ENCODE measurements at regions not wholly inside any gene's neighbourhood (a gene's known extent, or its start where the extent isn't known, plus 50 kb on each side); places are given as distances from the start of the nearest gene placed in this dataset.
"Not testable (repeated sequence)": the region's sequence is repeated elsewhere in the genome, so short reads cannot be mapped to it uniquely, and the experiment has no call there.

GRCh38 chr12:93202688-93203087, 175.0 kb upstream of the NUDT4 start:
- DNase-seq (ENCODE audit: low read depth in 2 of 2), result no peak

DNA sequence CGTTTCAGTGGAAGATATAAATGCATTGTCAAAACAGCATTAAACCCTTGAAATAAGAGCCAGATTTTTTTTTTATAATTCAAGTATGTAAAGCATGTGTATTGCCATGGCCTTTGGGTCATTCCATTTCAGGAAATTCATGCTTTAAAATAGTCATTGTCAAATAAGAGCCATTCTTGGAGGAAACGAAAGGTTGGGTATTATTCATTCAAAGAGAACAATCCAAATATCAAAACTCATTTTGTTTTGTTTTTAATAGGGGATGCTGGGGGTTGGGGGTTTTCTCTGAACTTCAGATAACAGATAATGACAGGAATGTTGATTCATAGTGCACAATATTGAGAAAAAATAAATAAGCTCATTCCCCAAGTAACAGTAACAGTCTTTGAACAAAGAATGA, 174.4 kb upstream of the NUDT4 start:
- DNase-seq (ENCODE audit: low read depth in 2 of 2), result peak in 1 of 2 donors; percentile 78

DNA sequence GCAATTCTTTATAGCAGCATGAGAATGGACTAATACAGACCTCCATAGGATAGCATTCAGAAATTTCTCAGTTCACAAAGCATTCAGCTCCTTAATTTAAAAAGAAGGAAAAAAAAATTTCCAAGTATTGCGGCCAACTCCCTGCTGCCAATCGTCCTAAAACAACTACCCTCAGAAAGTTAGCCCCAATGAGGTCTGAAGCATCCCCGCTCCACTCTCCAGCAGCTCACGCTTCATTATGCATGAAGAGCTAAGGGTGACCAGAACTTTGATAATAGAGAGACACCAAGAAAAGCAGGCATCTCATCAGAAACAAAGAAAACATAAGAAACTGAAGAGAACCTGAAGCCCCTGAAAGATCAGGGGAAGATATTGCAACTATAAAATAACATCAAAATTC, 172.8 kb upstream of the NUDT4 start:
- DNase-seq (ENCODE audit: low read depth in 2 of 2), result no peak

- DNase-seq (ENCODE audit: low read depth in 2 of 2), result no peak
Measured at GRCh38 chr12:93205361-93205760, 172.4 kb upstream of the NUDT4 start.

DNA sequence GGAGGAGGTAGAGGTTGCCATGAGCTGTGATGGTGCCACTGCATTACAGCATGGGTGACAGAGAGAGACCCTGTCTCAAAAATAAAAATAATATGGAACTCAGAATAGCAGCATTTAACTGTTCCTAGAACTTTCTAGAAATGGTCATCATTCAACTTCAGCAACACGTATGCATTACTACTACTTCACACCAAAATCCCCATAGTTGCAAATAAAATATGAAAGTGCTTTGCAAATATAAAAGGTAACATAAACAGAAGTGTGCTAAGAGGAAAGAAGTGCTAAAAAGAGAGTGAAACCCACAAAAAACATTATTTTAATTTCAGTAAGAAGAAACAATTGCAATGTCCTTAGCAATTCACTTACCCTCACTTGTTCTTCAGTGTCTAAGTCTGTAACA, 169.7 kb upstream of the NUDT4 start:
- no peak for DNase-seq (ENCODE audit: low read depth in 2 of 2)

- DNase-seq (ENCODE audit: low read depth in 2 of 2), result no peak
Measured at GRCh38 chr12:93214523-93215289, 163.0 kb upstream of the NUDT4 start.

GRCh38 chr12:93215290-93215678, 162.4 kb upstream of the NUDT4 start:
- DNase-seq (ENCODE audit: low read depth in 2 of 2), result no peak

DNA sequence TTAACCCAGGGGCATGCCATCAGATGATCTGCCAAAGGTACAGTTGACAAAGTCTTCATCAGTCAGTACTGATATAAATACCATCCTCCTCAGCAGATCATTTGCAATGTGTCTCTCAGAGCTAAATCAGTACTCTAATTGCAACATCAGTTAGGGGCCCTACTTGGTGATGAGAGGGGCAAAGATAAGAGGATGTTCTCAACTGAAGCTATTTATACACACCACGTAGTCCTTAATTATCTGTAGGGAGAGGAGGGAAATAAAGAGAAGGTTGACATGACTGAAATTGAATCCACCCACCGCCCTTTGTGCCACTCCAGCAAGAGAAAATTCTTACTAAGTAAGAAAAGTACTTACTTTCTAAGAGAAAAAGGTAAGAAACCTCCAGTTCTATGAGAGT, 157.8 kb upstream of the NUDT4 start:
- DNase-seq (ENCODE audit: low read depth in 2 of 2), result no peak

DNA sequence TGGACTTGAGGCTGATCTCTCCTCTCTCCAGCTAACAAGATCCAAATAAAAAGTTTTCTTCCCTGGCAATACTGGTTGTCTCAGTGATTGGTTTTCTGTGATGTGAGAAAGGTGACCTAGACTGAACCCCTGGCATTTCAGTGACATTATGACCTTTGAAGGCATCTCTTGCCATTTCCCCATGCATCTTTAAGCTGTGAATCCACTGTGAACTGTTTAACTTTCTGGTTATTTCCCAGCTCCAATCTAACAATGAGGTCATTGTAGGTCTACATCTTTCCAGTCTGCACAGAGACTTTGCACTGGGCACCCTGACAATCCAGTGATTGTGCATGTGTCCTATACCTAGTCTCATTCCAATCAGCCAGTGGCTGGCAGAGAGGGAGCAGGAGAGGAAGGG, 155.9 kb upstream of the NUDT4 start:
- DNase-seq (ENCODE audit: low read depth in 2 of 2), result no peak

GRCh38 chr12:93223440-93224426, 154.0 kb upstream of the NUDT4 start:
- DNase-seq (ENCODE audit: low read depth in 2 of 2), result peak in 1 of 2 donors; percentile 71

DNA sequence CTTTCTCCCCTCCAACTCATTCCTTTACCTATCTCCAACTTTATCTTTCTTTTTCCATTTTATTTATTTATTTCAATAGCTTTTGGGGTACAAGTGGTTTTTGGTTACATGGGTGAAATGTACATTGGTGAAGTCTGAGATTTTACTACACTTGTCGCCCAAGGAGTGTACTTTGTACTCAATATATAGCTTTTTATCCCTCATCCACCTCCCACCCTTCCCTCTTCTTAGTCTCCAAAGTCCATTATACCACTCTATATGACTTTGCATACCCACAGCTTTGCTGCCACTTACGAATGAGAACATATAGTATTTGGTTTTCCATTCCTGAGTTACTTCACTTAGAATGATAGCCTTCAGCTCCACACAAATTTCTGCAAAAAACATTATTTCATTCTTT, 152.6 kb upstream of the NUDT4 start:
- DNase-seq (ENCODE audit: low read depth in 2 of 2), result no peak

DNA sequence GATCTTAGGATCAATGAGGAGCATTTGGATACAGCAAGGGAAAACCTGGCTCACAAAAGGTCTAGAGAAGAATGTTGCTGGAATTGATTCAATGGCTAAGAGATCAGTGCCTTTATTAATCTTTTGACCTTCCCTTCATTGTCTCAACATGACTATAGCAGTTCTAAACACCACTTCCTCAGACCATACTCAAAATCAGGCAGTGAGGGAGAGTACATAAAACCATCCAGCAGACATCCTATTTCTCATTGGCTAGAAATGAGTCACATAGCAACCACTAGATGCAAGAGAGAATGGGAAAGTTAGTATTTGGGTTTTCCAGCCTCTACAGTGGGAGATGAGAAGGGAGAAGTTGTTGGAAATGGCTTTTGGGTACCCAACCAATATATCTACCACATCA, 151.4 kb upstream of the NUDT4 start:
- DNase-seq (ENCODE audit: low read depth in 2 of 2), result peak; percentile 60 to 84

DNA sequence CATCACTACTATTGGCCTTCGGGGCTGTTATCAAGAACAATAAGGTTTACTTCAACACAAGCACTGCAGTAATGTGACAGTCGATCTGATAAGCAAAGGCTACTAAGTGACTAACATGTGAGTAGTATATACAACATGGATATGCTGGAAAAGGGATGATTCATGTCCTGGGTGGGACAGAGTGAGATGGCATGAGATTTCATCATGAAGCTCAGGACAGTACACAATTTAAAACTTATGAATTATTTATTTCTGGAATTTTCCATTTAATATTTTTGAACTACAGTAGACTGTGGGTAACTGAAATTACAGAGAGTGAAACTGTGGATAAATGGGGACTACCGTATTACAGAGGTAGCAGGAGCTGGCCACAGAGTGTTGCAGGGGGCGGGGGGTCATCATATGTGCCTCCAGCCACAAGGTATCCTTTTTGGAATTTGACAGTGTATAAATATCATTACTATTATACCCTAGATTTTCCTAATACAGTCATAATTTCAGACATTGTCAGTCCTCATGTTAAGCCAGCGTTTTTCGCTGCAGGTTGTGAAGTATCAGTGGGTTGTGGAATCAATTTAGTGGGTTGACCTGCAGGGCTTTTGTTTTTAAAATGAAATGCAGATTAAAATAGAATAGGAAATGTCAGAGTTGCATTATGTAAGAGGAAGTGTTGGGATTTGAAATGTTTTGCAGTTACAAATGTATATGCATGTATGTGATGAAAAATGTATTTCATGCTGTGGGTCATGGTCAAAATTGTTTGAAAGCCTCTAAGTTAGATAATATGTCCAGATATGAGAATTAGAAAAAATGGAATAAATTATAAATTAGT, 148.0 kb upstream of the NUDT4 start:
- DNase-seq (ENCODE audit: low read depth in 2 of 2), result peak in 1 of 2 donors; percentile 75

DNA sequence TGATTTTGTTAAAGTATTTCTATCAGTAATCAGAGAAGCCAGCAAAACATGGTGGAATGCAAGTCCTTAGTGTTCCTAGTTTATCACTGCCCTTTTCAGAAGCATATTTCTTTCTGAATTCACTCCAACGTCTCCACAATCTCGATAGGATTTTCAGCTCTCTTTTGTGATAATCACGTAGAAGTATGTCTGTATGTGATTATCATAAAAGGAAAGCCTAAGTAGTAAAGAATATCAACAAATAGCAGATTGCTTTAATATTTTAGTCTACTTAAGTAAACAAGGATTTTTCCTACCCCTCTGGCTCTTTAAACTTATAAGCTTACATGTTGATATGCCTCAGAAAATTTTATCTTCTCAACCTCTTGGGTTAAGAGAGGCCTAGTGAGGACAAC, 147.4 kb upstream of the NUDT4 start:
- no peak for DNase-seq (ENCODE audit: low read depth in 2 of 2)

DNA sequence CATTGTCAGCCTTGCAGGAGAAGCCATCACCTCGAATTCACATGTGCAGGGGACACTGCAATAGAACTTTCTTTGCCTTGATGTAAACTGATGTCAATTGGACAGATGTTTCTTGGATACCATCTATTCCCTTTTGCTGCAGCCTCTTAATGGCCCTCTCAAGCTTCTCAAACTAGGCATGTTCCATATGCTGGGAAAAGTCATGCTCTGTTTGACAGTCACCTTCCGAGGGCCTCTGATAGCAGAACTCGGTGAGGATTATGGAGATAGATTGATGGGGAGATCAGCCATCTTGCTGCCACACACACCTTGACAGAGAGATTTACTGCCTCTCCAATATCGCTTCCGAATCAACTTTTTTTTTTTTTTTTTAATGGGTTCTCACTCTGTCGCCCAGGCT, 145.8 kb upstream of the NUDT4 start:
- DNase-seq (ENCODE audit: low read depth in 2 of 2), result no peak

- DNase-seq (ENCODE audit: low read depth in 2 of 2), result peak; percentile 85 to 86
Measured at GRCh38 chr12:93234641-93235040, 143.1 kb upstream of the NUDT4 start.

GRCh38 chr12:93235881-93236280, 141.8 kb upstream of the NUDT4 start:
- DNase-seq (ENCODE audit: low read depth in 2 of 2), result no peak

GRCh38 chr12:93237235-93237915, 140.3 kb upstream of the NUDT4 start:
- DNase-seq (ENCODE audit: low read depth in 2 of 2), result no peak

GRCh38 chr12:93238512-93239262, 139.0 kb upstream of the NUDT4 start:
- not testable (repeated sequence) for DNase-seq (ENCODE audit: low read depth in 2 of 2)

GRCh38 chr12:93239789-93240188, 137.9 kb upstream of the NUDT4 start:
- DNase-seq (ENCODE audit: low read depth in 2 of 2), result not testable (repeated sequence)
